HepG2 (cell line): ENCODE measurements at regions not wholly inside any gene's neighbourhood (a gene's known extent, or its start where the extent isn't known, plus 50 kb on each side); places are given as distances from the start of the nearest gene placed in this dataset.

ENCODE experiments used
- ATAC-seq: fragments of 200-7000 bp; cut with Tn5 transposase; 3 replicates; pipeline ENCODE4 v1.9.1; 2020; ENCODE audit warnings: mild to moderate bottlenecking, moderate library complexity
- BruUV-seq: library from RNA; stranded (reverse); fragments of 400-500 nt; replicated peaks from 2 replicates; lab custom pipeline; 2021; lab: Mats Ljungman, UMichigan
- CTCF ChIA-PET: fragments of 300-600 bp; formaldehyde crosslinking; extraction: SDS; loops from one replicate; lab custom pipeline; 2021; ENCODE audit warnings: low total read pairs, inconsistent platforms, low intra/inter-chr PET ratio; lab: Yijun Ruan, JAX
- POLR2A ChIA-PET: fragments of 350-600 bp; sonication (Branson Sonifier 250); formaldehyde crosslinking; loops from one replicate; lab custom pipeline; 2020; ENCODE audit warnings: antibody characterized with exemption, inconsistent platforms; lab: Yijun Ruan, JAX
- DNase-seq: peaks from one replicate; pipeline ENCODE4 v3.0.0-alpha.2; 2015; ENCODE audit warnings: low spot score
- FAIRE-seq: peaks from 3 replicates; lab custom pipeline; 2011; peaks lifted over from hg19 to GRCh38; lab: Jason Lieb, UNC
- H2AFZ ChIP-seq: one replicate; pipeline ENCODE4 v1.6.1; 2011; ENCODE audit warnings: low read length, inconsistent platforms
- H3K27ac ChIP-seq: fragments of 300-600 bp; 3 replicates; pipeline ENCODE4 v1.8.0; 2011; ENCODE audit warnings: mixed run types, mild to moderate bottlenecking, mixed read lengths, low read length, inconsistent platforms; ENCODE audit not compliant: insufficient read depth; ENCODE audit errors: extremely low read length
- H3K27me3 ChIP-seq, 2 experiments: fragments of 200-600 bp in 1 of 2; 2 replicates in 1 of 2; 3 replicates in 1 of 2; pipeline versions ENCODE4 v1.6.0 to v1.8.0; 2011; ENCODE audit warnings: low read length in 2 of 2, mild to moderate bottlenecking in 2 of 2, moderate library complexity in 2 of 2, inconsistent platforms in 1 of 2; ENCODE audit not compliant: insufficient read depth in 2 of 2, control insufficient read depth in 1 of 2
- H3K36me3 ChIP-seq, 2 experiments: fragments of 200-600 bp in 1 of 2; replicated peaks in 1 of 2; 2 replicates in 1 of 2; 3 replicates in 1 of 2; pipeline versions ENCODE4 v1.5.1 to v1.8.0; 2011; ENCODE audit warnings: low read length in 2 of 2, inconsistent platforms in 1 of 2; ENCODE audit not compliant: insufficient read depth in 2 of 2, control insufficient read depth in 1 of 2
- H3K4me1 ChIP-seq: 2 replicates; pipeline ENCODE4 v1.5.1; 2012; ENCODE audit warnings: low read length, inconsistent platforms; ENCODE audit not compliant: insufficient read depth
- H3K4me2 ChIP-seq: 2 replicates; pipeline ENCODE4 v1.6.0; 2011; ENCODE audit warnings: low read depth, low read length, inconsistent platforms
- H3K4me3 ChIP-seq, 3 experiments: fragments of 200-600 bp in 1 of 3; sonication (generic), shearing (Covaris generic) in 1 of 3; replicated peaks in 1 of 3; 2 replicates each; pipeline ENCODE4 v1.5.1; 2011 to 2016; ENCODE audit warnings: low read length in 3 of 3, inconsistent platforms in 2 of 3, low read depth in 2 of 3, mild to moderate bottlenecking in 2 of 3, control low read depth in 1 of 3, mixed read lengths in 1 of 3; ENCODE audit not compliant: insufficient read depth in 1 of 3
- H3K79me2 ChIP-seq: one replicate; pipeline ENCODE4 v1.6.1; 2011; ENCODE audit warnings: low read length, inconsistent platforms; ENCODE audit not compliant: insufficient read depth
- H3K9ac ChIP-seq: 2 replicates; pipeline ENCODE4 v1.6.0; 2011; ENCODE audit warnings: mild to moderate bottlenecking, low read depth, low read length, inconsistent platforms; ENCODE audit not compliant: insufficient read depth
- H3K9me3 ChIP-seq: 2 replicates; pipeline ENCODE4 v1.5.1; 2012; ENCODE audit warnings: mild to moderate bottlenecking, low read length
- H4K20me1 ChIP-seq: 2 replicates; pipeline ENCODE4 v1.6.0; 2011; ENCODE audit warnings: inconsistent platforms, mild to moderate bottlenecking, low read length, moderate library complexity; ENCODE audit not compliant: insufficient read depth
- KLF6 ChIP-seq: IDR thresholded peaks from 2 replicates; pipeline ENCODE4 v1.8.0; 2016; ENCODE audit warnings: missing biosample characterization, missing genetic modification reagents
- MED1 ChIP-seq: sonication (generic); formaldehyde crosslinking; IDR thresholded peaks from 2 replicates; pipeline ENCODE4 v1.4.0; 2020; ENCODE audit warnings: missing genetic modification reagents
- NFE2L2 ChIP-seq: fragments of 150-350 bp; IDR thresholded peaks from 2 replicates; pipeline ENCODE4 v1.6.1; 2014; ENCODE audit warnings: low read length
- NFIC ChIP-seq: IDR thresholded peaks from 2 replicates; pipeline ENCODE4 v1.6.1; 2012; ENCODE audit warnings: mild to moderate bottlenecking, low read length, inconsistent platforms
- POLR2G ChIP-seq: fragments of 200-400 bp; formaldehyde crosslinking; IDR thresholded peaks from 2 replicates; pipeline ENCODE4 v1.6.1; 2018; ENCODE audit warnings: mild to moderate bottlenecking, low read depth, low read length, moderate library complexity
- SATB2 ChIP-seq: sonication (generic); formaldehyde crosslinking; IDR thresholded peaks from 2 replicates; pipeline ENCODE4 v1.5.0; 2020; ENCODE audit warnings: missing genetic modification reagents
- SMARCE1 ChIP-seq: fragments of 450-650 bp; IDR thresholded peaks from 2 replicates; pipeline ENCODE4 v1.6.1; 2017; ENCODE audit warnings: borderline replicate concordance
- ZNF235 ChIP-seq: sonication (generic); formaldehyde crosslinking; IDR thresholded peaks from 2 replicates; pipeline ENCODE4 v1.8.1; 2023; ENCODE audit warnings: mild to moderate bottlenecking, missing genetic modification reagents, borderline replicate concordance
- ZNF598 ChIP-seq: sonication (generic); formaldehyde crosslinking; IDR thresholded peaks from 2 replicates; pipeline ENCODE4 v1.5.1; 2020; ENCODE audit warnings: mild to moderate bottlenecking, missing genetic modification reagents, borderline replicate concordance
- ZNF616 ChIP-seq: sonication (generic); formaldehyde crosslinking; IDR thresholded peaks from 2 replicates; pipeline ENCODE4 v1.5.0; 2020; ENCODE audit warnings: low read depth, mild to moderate bottlenecking, missing genetic modification reagents
- ZNF749 ChIP-seq: sonication (generic); formaldehyde crosslinking; IDR thresholded peaks from 2 replicates; pipeline ENCODE4 v1.8.0; 2022; ENCODE audit warnings: mild to moderate bottlenecking, missing genetic modification reagents, moderate library complexity, borderline replicate concordance
- ZNF792 ChIP-seq: IDR thresholded peaks from 2 replicates; pipeline ENCODE4 v1.6.1; 2016
- WGBS: methylation state at CpG from one replicate; pipeline ENCODE4 v1.1.6; 2017; ENCODE audit warnings: low lambda C conversion rate; 5-methylcytosine and 5-hydroxymethylcytosine counted together
- in situ Hi-C: cut with HindIII; loops from 2 replicates; pipeline ENCODE4 v1.10.0; 2017; ENCODE audit warnings: low pct_unique_long_range_greater_than_20kb; ENCODE audit not compliant: extremely low pct_ligation_motif_present
- intact Hi-C: fragments of 100-400 bp; cut with micrococcal nuclease; formaldehyde crosslinking; loops from one replicate; pipeline ENCODE4 v1.10.0; 2022; ENCODE audit not compliant: unreplicated experiment
- TF ChIP-seq, protein P1 (sequence below): sonication (generic); formaldehyde crosslinking; IDR thresholded peaks from 2 replicates; pipeline ENCODE4 v1.4.0; 2020; ENCODE audit warnings: missing genetic modification reagents, borderline replicate concordance
- TF ChIP-seq, protein P2 (sequence below): IDR thresholded peaks from 2 replicates; pipeline ENCODE4 v1.6.1; 2016; ENCODE audit warnings: mild to moderate bottlenecking, missing biosample characterization, missing genetic modification reagents

DNA sequence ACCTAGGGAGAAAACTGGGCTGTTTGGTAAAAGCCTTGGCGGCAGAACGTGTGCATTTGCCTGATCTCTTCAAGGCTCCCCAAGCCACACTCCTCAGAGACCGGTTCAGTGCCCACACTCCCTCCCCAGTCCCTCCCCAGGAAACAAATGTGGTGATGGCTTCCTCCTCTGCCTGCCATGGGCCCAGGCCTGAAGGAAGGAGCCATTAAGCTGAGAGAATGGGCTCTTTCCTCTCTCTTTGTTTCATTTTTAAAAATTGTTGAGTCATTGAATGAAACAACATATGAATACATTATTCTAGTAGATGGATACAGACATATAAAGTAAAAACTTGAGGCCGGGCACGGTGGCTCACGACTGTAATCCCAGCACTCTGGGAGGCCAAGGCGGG lies 50.6 kb upstream of the YWHAQ start:
- no peaks in the 10 kb centered on the region for H3K79me2 ChIP-seq
- no peak overlapping the region for H3K4me2 ChIP-seq
- DNase-seq (no peak), ATAC-seq (no peak), FAIRE-seq (no peak)
- TF ChIP-seq KLF6 (CRISPR knock-in tag) (no peak), NFE2L2 (peak; percentile 28; the same call in 1 of the 2 replicates)
- H3K9ac ChIP-seq: no peak overlapping the region
- no peak overlapping the region for H3K4me3 ChIP-seq
- H3K9me3 ChIP-seq: no peaks in the 10 kb centered on the region
- BruUV-seq: no TSS peak
- no peak overlapping the region for H3K27ac ChIP-seq
- ChIA-PET POLR2A (no interaction called here), CTCF (no interaction called here)
- no peaks in the 10 kb centered on the region for H3K4me1 ChIP-seq
- intact Hi-C loops: no loop called here
- in situ Hi-C loops: no loop called here
- H4K20me1 ChIP-seq: no peaks in the 10 kb centered on the region
- no peaks in the 10 kb centered on the region for H3K36me3 ChIP-seq
- H2AFZ ChIP-seq: no peak overlapping the region
- peaks cover 3 to 23% of the 10 kb centered on the region in 2 experiments for H3K27me3 ChIP-seq
- WGBS: 79% methylated on average over 7 of the region's 7 CpGs

- intact Hi-C loops: no loop called here
Measured at GRCh38 chr2:9685637-9686036, 54.8 kb upstream of the YWHAQ start.

More at GRCh38 chr2:9685637-9686036, 54.8 kb upstream of the YWHAQ start:
- no peak for FAIRE-seq
- no peak for DNase-seq
- H3K79me2 ChIP-seq: no peaks in the 10 kb centered on the region
- in situ Hi-C loops: no loop called here
- no peaks in the 10 kb centered on the region for H3K36me3 ChIP-seq
- peaks cover 0 to 21% of the 10 kb centered on the region in 2 experiments; a peak in 4 of 5 replicates for H3K27me3 ChIP-seq
- no peaks in the 10 kb centered on the region for H3K9me3 ChIP-seq
- CTCF ChIA-PET: no interaction called here
- WGBS: 40% methylated on average over 4 of the region's 4 CpGs
- H3K4me3 ChIP-seq: no peak overlapping the region
- no peaks in the 10 kb centered on the region for H3K4me1 ChIP-seq
- H2AFZ ChIP-seq: no peak overlapping the region
- H3K4me2 ChIP-seq: no peak overlapping the region
- H3K27ac ChIP-seq: no peak overlapping the region
- ATAC-seq: no peak
- BruUV-seq: no TSS peak
- POLR2A ChIA-PET: no interaction called here
- H4K20me1 ChIP-seq: no peaks in the 10 kb centered on the region
- no peak overlapping the region for H3K9ac ChIP-seq
- TF ChIP-seq POLR2G (no peak), ZNF616 (no peak), ZNF749 (no peak), ZNF792 (CRISPR knock-in tag) (no peak), MED1 (CRISPR knock-in tag) (no peak), ZNF598 (no peak), SMARCE1 (no peak), NFIC (no peak), ZNF235 (CRISPR knock-in tag) (no peak), SATB2 (no peak)
- TF ChIP-seq, protein P1, sequence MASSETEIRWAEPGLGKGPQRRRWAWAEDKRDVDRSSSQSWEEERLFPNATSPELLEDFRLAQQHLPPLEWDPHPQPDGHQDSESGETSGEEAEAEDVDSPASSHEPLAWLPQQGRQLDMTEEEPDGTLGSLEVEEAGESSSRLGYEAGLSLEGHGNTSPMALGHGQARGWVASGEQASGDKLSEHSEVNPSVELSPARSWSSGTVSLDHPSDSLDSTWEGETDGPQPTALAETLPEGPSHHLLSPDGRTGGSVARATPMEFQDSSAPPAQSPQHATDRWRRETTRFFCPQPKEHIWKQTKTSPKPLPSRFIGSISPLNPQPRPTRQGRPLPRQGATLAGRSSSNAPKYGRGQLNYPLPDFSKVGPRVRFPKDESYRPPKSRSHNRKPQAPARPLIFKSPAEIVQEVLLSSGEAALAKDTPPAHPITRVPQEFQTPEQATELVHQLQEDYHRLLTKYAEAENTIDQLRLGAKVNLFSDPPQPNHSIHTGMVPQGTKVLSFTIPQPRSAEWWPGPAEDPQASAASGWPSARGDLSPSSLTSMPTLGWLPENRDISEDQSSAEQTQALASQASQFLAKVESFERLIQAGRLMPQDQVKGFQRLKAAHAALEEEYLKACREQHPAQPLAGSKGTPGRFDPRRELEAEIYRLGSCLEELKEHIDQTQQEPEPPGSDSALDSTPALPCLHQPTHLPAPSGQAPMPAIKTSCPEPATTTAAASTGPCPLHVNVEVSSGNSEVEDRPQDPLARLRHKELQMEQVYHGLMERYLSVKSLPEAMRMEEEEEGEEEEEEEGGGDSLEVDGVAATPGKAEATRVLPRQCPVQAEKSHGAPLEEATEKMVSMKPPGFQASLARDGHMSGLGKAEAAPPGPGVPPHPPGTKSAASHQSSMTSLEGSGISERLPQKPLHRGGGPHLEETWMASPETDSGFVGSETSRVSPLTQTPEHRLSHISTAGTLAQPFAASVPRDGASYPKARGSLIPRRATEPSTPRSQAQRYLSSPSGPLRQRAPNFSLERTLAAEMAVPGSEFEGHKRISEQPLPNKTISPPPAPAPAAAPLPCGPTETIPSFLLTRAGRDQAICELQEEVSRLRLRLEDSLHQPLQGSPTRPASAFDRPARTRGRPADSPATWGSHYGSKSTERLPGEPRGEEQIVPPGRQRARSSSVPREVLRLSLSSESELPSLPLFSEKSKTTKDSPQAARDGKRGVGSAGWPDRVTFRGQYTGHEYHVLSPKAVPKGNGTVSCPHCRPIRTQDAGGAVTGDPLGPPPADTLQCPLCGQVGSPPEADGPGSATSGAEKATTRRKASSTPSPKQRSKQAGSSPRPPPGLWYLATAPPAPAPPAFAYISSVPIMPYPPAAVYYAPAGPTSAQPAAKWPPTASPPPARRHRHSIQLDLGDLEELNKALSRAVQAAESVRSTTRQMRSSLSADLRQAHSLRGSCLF (CRISPR knock-in tag): no peak
- TF ChIP-seq, protein P2, sequence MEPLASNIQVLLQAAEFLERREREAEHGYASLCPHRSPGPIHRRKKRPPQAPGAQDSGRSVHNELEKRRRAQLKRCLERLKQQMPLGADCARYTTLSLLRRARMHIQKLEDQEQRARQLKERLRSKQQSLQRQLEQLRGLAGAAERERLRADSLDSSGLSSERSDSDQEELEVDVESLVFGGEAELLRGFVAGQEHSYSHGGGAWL (CRISPR knock-in tag): no peak
